OCI-LY1 (cell line): ENCODE measurements at regions not wholly inside any gene's neighbourhood (a gene's known extent, or its start where the extent isn't known, plus 50 kb on each side); places are given as distances from the start of the nearest gene placed in this dataset.

Experiments used
- CTCF ChIP-seq: fragments of 200-600 bp; sonication (generic), shearing (Covaris generic); IDR thresholded peaks from 2 replicates; pipeline ENCODE4 v1.5.1; 2017; ENCODE audit warnings: mild to moderate bottlenecking, antibody characterized with exemption, low read length, moderate library complexity, mixed read lengths
- EZH2 ChIP-seq: fragments of 200-600 bp; sonication (generic), shearing (Covaris generic); IDR thresholded peaks from 2 replicates; pipeline ENCODE4 v1.8.0; 2017; ENCODE audit warnings: borderline replicate concordance, mixed run types, mild to moderate bottlenecking, antibody characterized with exemption, low read length, moderate library complexity, mixed read lengths

- no peak for TF ChIP-seq CTCF
- no peak for TF ChIP-seq EZH2
These were observed 295.4 kb upstream of the PBX1 start for GRCh38 chr1:164263540-164263939.
